Liver (tissue), 8 donors: ENCODE measurements at regions not wholly inside any gene's neighbourhood (a gene's known extent, or its start where the extent isn't known, plus 50 kb on each side); places are given as distances from the start of the nearest gene placed in this dataset.

Experiments used
- DNase-seq: peaks from one replicate; pipeline ENCODE4 v3.0.0-alpha.2; 2017; ENCODE audit warnings: low spot score
- H3K27ac ChIP-seq, 2 donors: one replicate each; pipeline ENCODE4 v1.7.0; 2013; ENCODE audit warnings: inconsistent platforms in 2 of 2, low read length in 2 of 2, control low read depth in 1 of 2, low read depth in 1 of 2, mild to moderate bottlenecking in 1 of 2
- H3K27me3 ChIP-seq, 4 donors: one replicate each; pipeline versions ENCODE4 v1.6.1 to v1.7.0; 2013; ENCODE audit warnings: low read length in 3 of 4, inconsistent platforms in 1 of 4, mild to moderate bottlenecking in 1 of 4, moderate library complexity in 1 of 4; ENCODE audit not compliant: control insufficient read depth in 4 of 4, insufficient read depth in 4 of 4
- H3K36me3 ChIP-seq, 4 donors: one replicate each; pipeline versions ENCODE4 v1.6.1 to v1.7.0; 2013; ENCODE audit warnings: low read length in 3 of 4, mild to moderate bottlenecking in 3 of 4, low read depth in 1 of 4, moderate library complexity in 1 of 4; ENCODE audit not compliant: control insufficient read depth in 4 of 4, insufficient read depth in 3 of 4
- H3K4me1 ChIP-seq, 4 donors: one replicate each; pipeline versions ENCODE4 v1.6.1 to v1.7.0; 2013; ENCODE audit warnings: low read length in 3 of 4, mild to moderate bottlenecking in 3 of 4, moderate library complexity in 1 of 4; ENCODE audit not compliant: control insufficient read depth in 4 of 4, insufficient read depth in 4 of 4
- H3K4me3 ChIP-seq, 3 donors: one replicate each; pipeline versions ENCODE4 v1.6.1 to v1.7.0; 2013; ENCODE audit warnings: low read length in 3 of 3, control low read depth in 1 of 3, low read depth in 1 of 3, mild to moderate bottlenecking in 1 of 3
- H3K9ac ChIP-seq, 2 donors: one replicate each; pipeline ENCODE4 v1.7.0; 2013; ENCODE audit warnings: low read length in 2 of 2, mild to moderate bottlenecking in 2 of 2, moderate library complexity in 2 of 2, control low read depth in 1 of 2, low read depth in 1 of 2
- H3K9me3 ChIP-seq, 4 donors: one replicate each; pipeline versions ENCODE4 v1.6.1 to v1.7.0; 2013; ENCODE audit warnings: low read length in 3 of 4; ENCODE audit not compliant: control insufficient read depth in 4 of 4
- CTCF ChIP-seq: fragments of 150-350 bp; IDR thresholded peaks from 2 replicates; pipeline ENCODE4 v1.5.1; 2017; ENCODE audit warnings: improper control_type of control experiment, low read depth, low read length; ENCODE audit not compliant: missing input control
- EGR1 ChIP-seq, 2 donors: IDR thresholded peaks; 2 replicates each; pipeline ENCODE4 v1.6.1; 2016 to 2018; ENCODE audit warnings: antibody characterized with exemption in 2 of 2, low read depth in 2 of 2
- FOXA1 ChIP-seq: IDR thresholded peaks from 2 replicates; pipeline ENCODE4 v1.6.1; 2016; ENCODE audit warnings: antibody characterized with exemption
- FOXA2 ChIP-seq: IDR thresholded peaks from 2 replicates; pipeline ENCODE4 v1.6.1; 2016; ENCODE audit warnings: antibody characterized with exemption
- GABPA ChIP-seq, 2 donors: IDR thresholded peaks in 1 of 2; conservative IDR thresholded peaks in 1 of 2; 2 replicates each; pipeline ENCODE4 v1.6.1; 2016; ENCODE audit warnings: antibody characterized with exemption in 2 of 2, mild to moderate bottlenecking in 1 of 2, moderate library complexity in 1 of 2
- HNF4A ChIP-seq, 2 donors: conservative IDR thresholded peaks; 2 replicates each; pipeline ENCODE4 v1.6.1; 2016; ENCODE audit warnings: antibody characterized with exemption in 2 of 2, mild to moderate bottlenecking in 2 of 2
- HNF4G ChIP-seq: IDR thresholded peaks from 2 replicates; pipeline ENCODE4 v1.6.1; 2016; ENCODE audit warnings: antibody characterized with exemption
- JUND ChIP-seq, 2 donors: IDR thresholded peaks; 2 replicates each; pipeline ENCODE4 v1.6.1; 2016; ENCODE audit warnings: antibody characterized with exemption in 2 of 2
- MAX ChIP-seq: IDR thresholded peaks from 2 replicates; pipeline ENCODE4 v1.6.1; 2016; ENCODE audit warnings: antibody characterized with exemption
- NR2F2 ChIP-seq: IDR thresholded peaks from 2 replicates; pipeline ENCODE4 v1.6.1; 2016; ENCODE audit warnings: antibody characterized with exemption
- RAD21 ChIP-seq, 2 donors: IDR thresholded peaks; 2 replicates each; pipeline ENCODE4 v1.6.1; 2016; ENCODE audit warnings: antibody characterized with exemption in 2 of 2, mild to moderate bottlenecking in 2 of 2
- REST ChIP-seq: IDR thresholded peaks from 2 replicates; pipeline ENCODE4 v1.6.1; 2016; ENCODE audit warnings: antibody characterized with exemption, mild to moderate bottlenecking
- RXRA ChIP-seq, 2 donors: IDR thresholded peaks; 2 replicates each; pipeline ENCODE4 v1.6.1; 2017 to 2018; ENCODE audit warnings: antibody characterized with exemption in 2 of 2, mild to moderate bottlenecking in 1 of 2
- SP1 ChIP-seq: IDR thresholded peaks from 2 replicates; pipeline ENCODE4 v1.6.1; 2018; ENCODE audit warnings: antibody characterized with exemption, mild to moderate bottlenecking
- TAF1 ChIP-seq: conservative IDR thresholded peaks from 2 replicates; pipeline ENCODE4 v1.6.1; 2016; ENCODE audit warnings: antibody characterized with exemption, mild to moderate bottlenecking
- YY1 ChIP-seq: IDR thresholded peaks from 2 replicates; pipeline ENCODE4 v1.6.1; 2016; ENCODE audit warnings: antibody characterized with exemption, mild to moderate bottlenecking
- ZBTB33 ChIP-seq: IDR thresholded peaks from 2 replicates; pipeline ENCODE4 v1.6.1; 2016; ENCODE audit warnings: antibody characterized with exemption
- WGBS: extraction: QIAGEN DNeasy Blood & Tissue Kit; methylation state at CpG from one replicate; pipeline ENCODE4 v1.1.7; 2013; 5-methylcytosine and 5-hydroxymethylcytosine counted together
- donor health status: healthy.
- donor health status: healthy.
- donor health status: healthy.
- donor health status: healthy.
- donor health status: healthy.

DNA sequence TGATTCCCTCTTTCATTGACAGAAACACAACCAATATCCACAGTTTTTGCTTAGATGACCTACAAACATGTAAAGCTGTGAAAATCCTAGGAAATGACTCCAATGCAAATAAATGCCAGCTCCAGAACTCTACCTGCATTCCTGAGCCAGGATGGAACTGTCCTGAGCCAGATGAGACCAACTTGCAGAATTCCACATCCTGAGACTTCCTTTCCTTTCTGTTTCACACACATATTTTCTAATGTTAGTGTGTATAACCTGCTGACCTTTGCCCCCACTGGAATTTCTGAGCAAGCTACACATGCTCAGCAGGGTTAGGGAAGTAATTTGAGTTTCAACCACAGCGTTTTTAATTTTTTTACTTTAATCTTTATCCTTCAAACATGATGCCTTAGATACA is 69.6 kb upstream of the ADGRF1 start:
- Histone ChIP-seq H3K27ac (no peak overlapping the region), H3K27me3 (peaks cover 0 to 4% (median 0%) of the 10 kb centered on the region in 4 donors), H3K4me3 (no peak overlapping the region), H3K9ac (no peak overlapping the region), H3K9me3 (no peaks in the 10 kb centered on the region), H3K36me3 (no peaks in the 10 kb centered on the region), H3K4me1 (no peaks in the 10 kb centered on the region)
- no peak for TF ChIP-seq YY1
- TF ChIP-seq NR2F2 = peak; percentile 73
- peak in 1 of 2 donors; percentile 37 for TF ChIP-seq HNF4A (conservative IDR thresholded peaks at IDR 0.05)
- DNase-seq = no peak
- WGBS = 44% methylated on average over 1 of the region's 1 CpG

- Histone ChIP-seq H3K9ac (no peak overlapping the region), H3K27ac (no peak overlapping the region), H3K9me3 (no peaks in the 10 kb centered on the region), H3K27me3 (peaks cover 0 to 4% (median 0%) of the 10 kb centered on the region in 4 donors), H3K4me3 (no peak overlapping the region), H3K4me1 (no peaks in the 10 kb centered on the region), H3K36me3 (no peaks in the 10 kb centered on the region)
- no peak for TF ChIP-seq HNF4G
- no peak for TF ChIP-seq RAD21 (IDR thresholded peaks at IDR 0.05)
- TF ChIP-seq JUND (IDR thresholded peaks at IDR 0.05) = no peak
- no peak for TF ChIP-seq MAX
- WGBS = 81% methylated on average over 2 of the region's 2 CpGs
- no peak for DNase-seq
These were observed 67.1 kb upstream of the ADGRF1 start for GRCh38 chr6:47109281-47109680.

DNA sequence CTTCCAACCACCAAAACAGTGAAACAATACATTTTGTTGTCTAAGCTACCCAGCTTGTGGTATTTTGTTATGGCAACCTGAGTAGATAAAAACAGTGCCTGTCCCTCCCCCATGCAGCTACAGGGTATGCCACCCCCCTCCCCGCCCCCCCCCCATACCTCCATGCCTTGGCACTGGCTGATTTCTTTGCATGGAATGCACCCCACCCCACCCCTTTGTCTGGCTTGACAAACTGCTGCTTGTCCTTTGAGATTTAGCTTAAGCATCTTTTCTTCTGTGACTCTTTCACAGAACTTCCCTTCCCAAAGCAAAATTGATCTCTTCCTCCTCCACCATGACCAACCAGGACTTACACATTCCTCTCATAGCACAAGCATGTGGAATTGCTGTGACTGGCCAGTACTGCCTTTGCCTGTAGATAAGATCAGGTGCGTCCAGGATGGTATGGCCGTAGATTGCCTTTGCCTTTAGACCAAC is 64.6 kb upstream of the ADGRF1 start:
- no peaks in the 10 kb centered on the region for H3K4me1 ChIP-seq
- no peak overlapping the region for H3K4me3 ChIP-seq
- TF ChIP-seq YY1 (no peak), MAX (no peak), RAD21 (IDR thresholded peaks at IDR 0.05) (no peak), TAF1 (no peak), GABPA (IDR thresholded peaks at IDR 0.05 in 1 of 2, conservative IDR thresholded peaks at IDR 0.05 in 1 of 2) (no peak), EGR1 (IDR thresholded peaks at IDR 0.05; ENCODE audit: low read depth in 2 of 2) (no peak), NR2F2 (no peak), FOXA1 (no peak), JUND (IDR thresholded peaks at IDR 0.05) (no peak), CTCF (no peak), FOXA2 (no peak), ZBTB33 (no peak), SP1 (no peak), RXRA (IDR thresholded peaks at IDR 0.05) (no peak), REST (no peak)
- H3K9ac ChIP-seq = no peak overlapping the region
- H3K27ac ChIP-seq = no peak overlapping the region
- no peaks in the 10 kb centered on the region for H3K36me3 ChIP-seq
- WGBS = 83% methylated on average over 3 of the region's 3 CpGs
- no peaks in the 10 kb centered on the region for H3K9me3 ChIP-seq
- H3K27me3 ChIP-seq = peaks cover 0 to 4% (median 0%) of the 10 kb centered on the region in 4 donors
- no peak for DNase-seq
